NCI-H2196 (cell line): ENCODE measurements at regions not wholly inside any gene's neighbourhood (a gene's known extent, or its start where the extent isn't known, plus 50 kb on each side); places are given as distances from the start of the nearest gene placed in this dataset.
A peak's percentile ranks its signal among the peaks of the same experiment; 100 is the strongest.
"Not testable (repeated sequence)": the region's sequence is repeated elsewhere in the genome, so short reads cannot be mapped to it uniquely, and the experiment has no call there.

Experiments used
- DNase-seq: peaks from one replicate; lab custom pipeline; 2025; ENCODE audit not compliant: unreplicated experiment; lab: John Stamatoyannopoulos, UW

GRCh38 chr5:1982561-1982960 lies 99.8 kb upstream of the IRX4 start:
- DNase-seq: not testable (repeated sequence)

GRCh38 chr5:1975898-1976765 lies 93.4 kb upstream of the IRX4 start:
- DNase-seq: no peak

GRCh38 chr5:1975406-1975715 lies 92.6 kb upstream of the IRX4 start:
- peak; percentile 16 for DNase-seq

- no peak for DNase-seq
These were observed 92.0 kb upstream of the IRX4 start for GRCh38 chr5:1974501-1975405.

- DNase-seq: no peak
These were observed 91.4 kb upstream of the IRX4 start for GRCh38 chr5:1974081-1974480.

- DNase-seq: no peak
These were observed 90.8 kb upstream of the IRX4 start for GRCh38 chr5:1973391-1974013.

- no peak for DNase-seq
These were observed 89.2 kb upstream of the IRX4 start for GRCh38 chr5:1971944-1972343.

GRCh38 chr5:1967736-1968135 lies 85.0 kb upstream of the IRX4 start:
- DNase-seq: no peak

- DNase-seq: no peak
These were observed 83.7 kb upstream of the IRX4 start for GRCh38 chr5:1966461-1966860.

- DNase-seq: no peak
These were observed 83.2 kb upstream of the IRX4 start for GRCh38 chr5:1965925-1966324.

- DNase-seq: no peak
These were observed 81.3 kb upstream of the IRX4 start for GRCh38 chr5:1963941-1964451.

GRCh38 chr5:1963358-1963757 lies 80.6 kb upstream of the IRX4 start:
- no peak for DNase-seq

GRCh38 chr5:1962619-1963355 lies 80.1 kb upstream of the IRX4 start:
- DNase-seq: no peak

GRCh38 chr5:1961952-1962595 lies 79.3 kb upstream of the IRX4 start:
- DNase-seq: no peak

GRCh38 chr5:1961304-1961946 lies 78.7 kb upstream of the IRX4 start:
- no peak for DNase-seq

GRCh38 chr5:1960595-1961303 lies 78.0 kb upstream of the IRX4 start:
- no peak for DNase-seq

- DNase-seq: no peak
These were observed 77.2 kb upstream of the IRX4 start for GRCh38 chr5:1959725-1960581.

GRCh38 chr5:1959231-1959630 lies 76.5 kb upstream of the IRX4 start:
- DNase-seq: no peak
